ENCODE measurements at regions not wholly inside any gene's neighbourhood (a gene's known extent, or its start where the extent isn't known, plus 50 kb on each side); places are given as distances from the start of the nearest gene placed in this dataset.
"Not testable (repeated sequence)": the region's sequence is repeated elsewhere in the genome, so short reads cannot be mapped to it uniquely, and the experiment has no call there.

GRCh38 chr5:44756097-44756496, 52.6 kb upstream of the MRPS30 start:
- not testable (repeated sequence) for DNase-seq

- DNase-seq = no peak
These were observed 61.4 kb upstream of the MRPS30 start for GRCh38 chr5:44747396-44747795.

DNA sequence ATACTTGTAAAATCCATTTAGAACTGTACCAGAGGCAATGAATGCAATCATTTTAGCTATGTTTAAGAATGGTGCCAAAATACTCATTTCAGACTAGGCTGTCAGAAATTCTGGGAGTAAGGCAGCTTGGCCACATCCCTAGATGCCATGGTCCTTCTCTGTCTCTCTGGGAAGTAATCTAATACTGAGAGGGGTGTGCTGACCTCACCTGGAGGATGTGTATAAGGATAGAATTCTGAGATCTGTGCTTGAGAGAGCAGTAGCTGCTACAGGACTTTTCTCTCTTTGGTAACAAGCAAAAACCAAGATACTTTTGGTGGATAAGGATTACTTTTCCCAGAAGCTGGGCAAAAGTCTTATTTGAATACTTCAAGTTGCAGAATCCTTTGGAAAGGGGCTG, 68.1 kb upstream of the MRPS30 start:
- no peak for DNase-seq

DNA sequence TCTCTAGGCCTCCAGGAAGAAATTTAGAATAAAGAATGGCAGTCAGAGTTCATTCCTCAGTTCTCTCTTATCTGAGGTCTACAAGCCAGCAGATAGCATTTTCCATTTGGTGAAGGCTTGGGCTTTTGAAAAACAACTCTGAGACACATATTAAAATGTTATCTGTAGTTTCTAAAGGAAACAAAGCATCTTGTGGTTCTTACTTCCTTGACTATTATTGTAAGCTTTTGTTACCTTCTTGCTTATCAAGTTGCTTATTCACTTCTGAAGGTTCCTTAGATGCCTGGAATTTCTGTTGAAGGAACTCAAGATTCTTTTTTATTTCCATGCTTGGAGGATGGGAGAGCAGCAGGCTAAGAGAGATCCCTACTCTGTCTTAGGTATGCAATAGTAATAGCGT, 79.2 kb upstream of the MRPS30 start:
- no peak for DNase-seq

- DNase-seq = no peak
These were observed 81.6 kb upstream of the MRPS30 start for GRCh38 chr5:44727100-44727499.

DNA sequence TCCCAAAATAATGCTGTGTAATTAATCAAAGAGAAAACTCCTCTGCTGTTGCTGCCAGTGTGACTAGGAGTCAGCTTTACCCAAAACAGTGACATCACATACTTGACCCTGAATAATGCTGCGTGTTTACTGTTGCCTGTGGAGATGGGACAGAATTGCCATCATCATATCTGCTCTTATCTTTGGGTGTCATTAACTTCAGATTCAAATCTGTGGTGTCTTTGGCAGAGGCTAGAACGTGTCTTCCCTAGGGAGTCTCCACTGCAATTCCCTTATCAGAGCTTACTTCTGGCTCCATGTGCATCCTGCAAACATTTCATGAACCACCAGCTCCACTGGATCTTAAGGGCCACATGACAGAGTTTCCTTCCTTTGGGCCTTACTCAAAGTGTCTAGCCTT, 88.9 kb upstream of the MRPS30 start:
- DNase-seq = no peak

GRCh38 chr5:44714871-44715561, 93.7 kb upstream of the MRPS30 start:
- no peak for DNase-seq

DNA sequence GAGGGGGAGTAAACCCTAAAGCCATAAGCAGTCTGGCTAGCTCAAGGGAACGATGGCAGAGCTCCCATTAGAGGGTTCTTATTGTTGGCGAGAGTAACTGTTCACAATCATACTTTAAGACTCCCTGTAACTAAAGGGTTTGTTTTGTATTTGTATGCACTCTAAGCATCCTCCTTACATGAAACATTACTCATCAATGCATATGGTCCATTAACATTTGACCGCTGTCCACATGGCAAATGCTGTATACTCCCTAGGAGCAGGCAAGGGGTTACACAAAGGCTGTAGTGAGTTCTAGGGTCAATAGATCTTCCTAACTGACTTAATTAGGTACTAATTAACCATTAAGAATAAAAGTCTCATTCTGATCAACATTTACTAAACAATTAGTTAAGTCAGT, 95.3 kb upstream of the MRPS30 start:
- no peak for DNase-seq

- no peak for DNase-seq
These were observed 96.8 kb upstream of the MRPS30 start for GRCh38 chr5:44711901-44712300.

DNA sequence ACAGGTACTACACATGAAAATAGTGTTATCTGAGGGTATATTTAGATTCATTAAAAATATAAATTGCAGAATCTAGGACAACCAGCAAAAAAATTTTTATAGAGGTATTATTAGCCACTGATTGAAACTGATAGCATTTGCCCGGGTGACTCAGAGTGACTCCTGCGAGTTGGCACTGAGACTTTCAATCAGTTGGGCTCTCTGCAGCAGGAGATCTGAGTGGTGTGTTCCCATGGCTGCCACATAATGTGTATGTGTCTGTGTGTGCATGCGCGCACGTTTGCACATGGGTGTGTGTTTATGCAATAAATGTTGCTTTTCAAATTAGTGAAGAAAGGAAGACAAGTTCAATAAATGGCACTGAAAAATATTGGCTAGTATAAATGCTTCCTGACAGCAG, 100.1 kb upstream of the MRPS30 start:
- DNase-seq = no peak

GRCh38 chr5:44707721-44708120, 101.0 kb upstream of the MRPS30 start:
- DNase-seq = no peak

GRCh38 chr5:44697025-44697424, 111.7 kb upstream of the MRPS30 start:
- no peak for DNase-seq

DNA sequence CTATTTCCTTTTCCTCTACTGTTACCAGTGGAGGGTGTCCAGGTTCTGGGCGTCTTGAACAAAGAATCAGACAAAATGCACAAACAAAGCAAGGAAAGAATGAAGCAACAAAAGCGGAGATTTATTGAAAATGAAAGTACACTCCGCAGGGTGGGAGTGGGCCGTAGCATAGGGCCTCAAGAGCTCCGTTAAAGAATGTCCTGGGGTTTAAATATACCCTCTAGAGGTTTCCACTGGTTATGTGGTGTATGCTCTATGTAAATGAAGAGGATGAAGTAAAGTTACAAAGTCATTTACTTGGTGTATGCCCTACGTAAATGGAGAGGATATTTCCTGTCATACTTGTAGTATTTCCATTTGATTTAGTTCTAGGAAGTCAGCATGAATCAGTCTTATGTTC, 113.5 kb upstream of the MRPS30 start:
- no peak for DNase-seq

GRCh38 chr5:44691802-44692201, 116.9 kb upstream of the MRPS30 start:
- no peak for DNase-seq

GRCh38 chr5:44681906-44682305, 126.8 kb upstream of the MRPS30 start:
- DNase-seq = no peak

- no peak for DNase-seq
These were observed 129.5 kb upstream of the MRPS30 start for GRCh38 chr5:44679214-44679613.

GRCh38 chr5:44675296-44675695, 133.5 kb upstream of the MRPS30 start:
- DNase-seq = no peak

DNA sequence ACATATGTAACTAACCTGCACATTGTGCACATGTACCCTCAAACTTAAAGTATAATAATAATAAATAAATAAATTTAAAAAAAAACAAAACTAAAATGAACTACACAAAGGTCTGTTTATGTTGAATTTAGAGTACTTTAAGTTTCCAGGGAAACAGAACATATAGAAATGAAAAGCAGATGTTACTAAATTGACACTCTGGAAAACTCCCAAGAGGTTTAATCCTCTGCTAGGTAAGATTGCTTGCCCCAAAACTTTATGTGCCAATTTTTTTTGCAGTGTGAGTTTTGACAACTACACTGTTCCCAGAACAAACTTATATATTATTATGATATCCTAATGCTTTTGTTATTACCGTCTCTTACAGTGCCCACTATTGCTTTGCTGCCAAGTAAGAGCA, 134.3 kb upstream of the MRPS30 start:
- no peak for DNase-seq

- DNase-seq = not testable (repeated sequence)
These were observed 140.3 kb upstream of the MRPS30 start for GRCh38 chr5:44668471-44668870.

DNA sequence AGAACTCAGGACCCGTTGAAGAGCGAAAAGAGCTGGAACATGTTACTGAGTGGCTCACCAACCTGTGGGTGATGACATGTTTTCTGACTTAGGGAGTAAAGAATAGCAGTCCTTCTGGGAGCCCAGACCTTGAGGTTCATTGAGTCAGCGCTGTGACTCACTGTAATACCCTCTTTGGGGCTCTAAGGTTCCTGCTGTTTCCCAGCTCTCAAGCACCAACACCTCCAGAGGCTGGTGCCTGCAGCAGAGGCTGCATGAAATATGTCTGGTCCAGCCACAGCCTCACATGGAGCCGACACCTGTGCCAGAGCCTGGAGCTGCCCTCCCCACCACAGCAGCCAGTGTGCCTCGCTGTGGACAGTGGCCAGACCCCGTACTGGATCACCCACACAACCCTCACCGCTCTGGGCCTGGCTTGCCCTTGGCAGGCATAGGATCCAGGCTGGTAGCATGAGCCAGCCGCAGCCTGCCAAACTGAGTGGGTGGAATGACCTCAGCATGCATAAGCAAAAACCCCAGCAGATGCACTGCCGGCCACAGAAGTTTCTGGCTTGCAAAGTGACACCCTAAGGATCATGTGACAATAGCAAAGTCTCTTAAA, 143.5 kb upstream of the MRPS30 start:
- DNase-seq = no peak

GRCh38 chr5:44664711-44665100, 144.0 kb upstream of the MRPS30 start:
- no peak for DNase-seq

DNA sequence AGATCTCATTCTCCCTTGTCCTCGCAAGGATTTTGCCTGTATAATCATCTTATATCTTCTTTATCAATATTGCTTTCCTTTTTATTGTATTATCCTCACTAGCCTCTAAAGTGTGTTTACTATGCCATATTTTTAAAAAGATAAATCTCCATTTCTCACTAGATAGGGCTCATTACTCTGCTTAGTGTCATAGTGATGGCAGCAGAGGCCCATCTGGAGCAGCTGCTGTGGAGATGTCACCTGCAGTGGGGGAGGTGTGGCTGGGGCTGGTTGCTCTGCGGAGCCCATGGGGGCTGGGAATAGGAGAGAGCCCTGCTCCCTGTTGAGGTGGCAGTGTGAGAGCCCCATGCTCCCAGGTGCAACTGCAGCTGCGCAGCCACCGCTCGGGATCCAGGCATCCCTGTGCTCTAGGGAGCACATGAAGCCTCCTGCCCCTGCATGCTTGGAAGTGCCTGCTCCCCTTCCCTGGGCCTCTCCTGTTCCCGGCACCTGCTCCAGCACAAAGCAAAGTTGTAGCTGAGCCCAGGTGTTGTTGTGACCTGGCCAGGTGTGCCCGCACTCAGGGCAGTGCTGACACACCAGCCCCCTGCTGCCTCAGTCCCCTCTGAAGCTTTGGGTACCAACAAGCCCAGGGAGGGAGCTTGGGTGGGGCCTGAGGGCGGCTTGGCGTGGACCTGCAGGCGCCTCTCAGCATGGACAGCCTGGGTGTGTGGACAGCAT, 144.6 kb upstream of the MRPS30 start:
- DNase-seq = no peak

DNA sequence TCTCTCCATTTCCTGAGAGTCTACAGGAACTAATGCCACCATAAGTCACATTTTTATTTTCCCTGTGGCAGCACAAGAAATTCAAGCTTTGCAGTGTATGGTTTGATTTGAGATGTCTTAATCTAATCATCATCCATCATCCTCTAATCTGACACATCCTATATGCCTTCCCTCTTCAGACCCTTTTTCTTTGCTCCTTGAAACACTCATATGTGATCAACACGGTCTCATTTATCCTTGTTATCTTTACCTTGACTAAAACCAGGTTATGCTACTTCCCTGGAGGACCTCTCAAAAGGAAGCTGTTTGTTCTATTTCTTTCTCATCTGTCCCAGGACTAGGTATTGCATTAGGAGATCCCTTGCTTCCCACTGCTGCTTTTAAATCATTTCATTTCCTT, 146.9 kb upstream of the MRPS30 start:
- DNase-seq = no peak

DNA sequence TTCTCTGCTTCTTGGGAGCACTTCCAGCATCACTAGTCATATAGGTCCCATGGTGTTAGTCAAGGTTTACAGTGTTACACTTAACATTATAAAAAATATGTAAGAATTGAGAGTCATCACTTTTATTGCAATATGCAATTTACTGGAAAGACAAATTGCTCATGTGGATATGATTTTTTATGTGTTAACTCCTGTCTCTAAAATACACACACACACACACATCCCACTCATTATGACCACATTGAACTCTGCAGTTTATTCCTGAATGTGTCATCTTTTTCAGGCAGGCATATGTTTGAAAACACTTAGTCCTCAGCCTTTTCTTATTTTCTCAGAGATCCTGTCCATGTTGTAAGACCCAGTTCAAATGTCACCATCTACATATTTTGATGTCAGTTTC, 148.5 kb upstream of the MRPS30 start:
- DNase-seq = no peak
